Lower leg skin (tissue), 4 donors: ENCODE measurements at regions not wholly inside any gene's neighbourhood (a gene's known extent, or its start where the extent isn't known, plus 50 kb on each side); places are given as distances from the start of the nearest gene placed in this dataset.

Experiments used
- DNase-seq, 2 donors: peaks; one replicate each; pipeline ENCODE4 v3.0.0-alpha.2; 2019; ENCODE audit warnings: low spot score in 2 of 2
- H3K4me3 ChIP-seq: fragments of 200-600 bp; sonication (generic); 2 replicates; pipeline ENCODE4 v1.5.1; 2017; ENCODE audit warnings: mild to moderate bottlenecking, low read depth; ENCODE audit not compliant: poor library complexity, severe bottlenecking
- CTCF ChIP-seq, 3 donors: fragments of 450-650 bp; IDR thresholded peaks; one replicate each; pipeline ENCODE4 v1.5.1; 2016; ENCODE audit warnings: antibody characterized with exemption in 3 of 3, mild to moderate bottlenecking in 3 of 3, moderate library complexity in 2 of 3
- POLR2A ChIP-seq, 2 donors: fragments of 450-650 bp; IDR thresholded peaks; one replicate each; pipeline ENCODE4 v1.6.1; 2016 to 2017; ENCODE audit warnings: antibody characterized with exemption in 2 of 2, mild to moderate bottlenecking in 1 of 2, moderate library complexity in 1 of 2
- WGBS, 2 donors: methylation state at CpG; one replicate each; pipeline ENCODE4 v1.1.5; 2018; 5-methylcytosine and 5-hydroxymethylcytosine counted together
- intact Hi-C: fragments of 100-400 bp; cut with DNase I; formaldehyde crosslinking; loops from one replicate; pipeline ENCODE4 v1.15.0; 2023; ENCODE audit warnings: low total_unique reads

GRCh38 chr4:54359919-54360650 is 131.0 kb downstream of the PDGFRA start:
- 58 to 88% methylated on average over 5 of the region's 5 CpGs for WGBS, 2 donors
- no peak for TF ChIP-seq POLR2A (IDR thresholded peaks at IDR 0.05)
- no peak for TF ChIP-seq CTCF (IDR thresholded peaks at IDR 0.05)
- intact Hi-C loops, result no loop called here

GRCh38 chr4:54363037-54363436 is 133.9 kb downstream of the PDGFRA start:
- no peak for DNase-seq
- 63 to 65% methylated on average over 8 of the region's 8 CpGs for WGBS, 2 donors
- intact Hi-C loops, result no loop called here
- no peak for TF ChIP-seq CTCF (IDR thresholded peaks at IDR 0.05)
- no peak for TF ChIP-seq POLR2A (IDR thresholded peaks at IDR 0.05)
- H3K4me3 ChIP-seq, result no peak overlapping the region

More at GRCh38 chr4:54359919-54360650, 131.0 kb downstream of the PDGFRA start:
- H3K4me3 ChIP-seq, result no peak overlapping the region
- no peak for DNase-seq

- TF ChIP-seq CTCF (IDR thresholded peaks at IDR 0.05) (no peak), POLR2A (IDR thresholded peaks at IDR 0.05) (no peak)
- intact Hi-C loops, result no loop called here
- 72 to 75% methylated on average over 3 of the region's 3 CpGs for WGBS, 2 donors
- no peak overlapping the region for H3K4me3 ChIP-seq
- no peak for DNase-seq
Observed at GRCh38 chr4:54365691-54366090, 136.6 kb downstream of the PDGFRA start.

GRCh38 chr4:54367059-54367458 is 138.0 kb downstream of the PDGFRA start:
- intact Hi-C loops, result no loop called here
- H3K4me3 ChIP-seq, result no peak overlapping the region
- WGBS, 2 donors, result 40 to 59% methylated on average over 1 of the region's 1 CpG
- DNase-seq, result no peak
- TF ChIP-seq CTCF (IDR thresholded peaks at IDR 0.05) (no peak), POLR2A (IDR thresholded peaks at IDR 0.05) (no peak)

GRCh38 chr4:54368281-54369265 is 139.5 kb downstream of the PDGFRA start:
- H3K4me3 ChIP-seq, result no peak overlapping the region
- 61 to 64% methylated on average over 6 of the region's 6 CpGs for WGBS, 2 donors
- no peak for TF ChIP-seq POLR2A (IDR thresholded peaks at IDR 0.05)
- TF ChIP-seq CTCF (IDR thresholded peaks at IDR 0.05), result no peak
- intact Hi-C loops, result no loop called here
- no peak for DNase-seq
